HG03097 (cell line): ENCODE measurements at regions not wholly inside any gene's neighbourhood (a gene's known extent, or its start where the extent isn't known, plus 50 kb on each side); places are given as distances from the start of the nearest gene placed in this dataset.

ENCODE experiments used
- ATAC-seq: cut with Tn5 transposase; IDR thresholded peaks from one replicate; pipeline ENCODE4 v1.9.1; 2021; ENCODE audit not compliant: unreplicated experiment, low FRiP score

GRCh38 chr10:85265121-85265520 lies 936.7 kb downstream of the CCSER2 start:
- ATAC-seq, result no peak

GRCh38 chr10:85266808-85267207 lies 938.4 kb downstream of the CCSER2 start:
- no peak for ATAC-seq

GRCh38 chr10:85280014-85280413 lies 951.6 kb downstream of the CCSER2 start:
- no peak for ATAC-seq

GRCh38 chr10:85284778-85285770 lies 956.7 kb downstream of the CCSER2 start:
- ATAC-seq, result no peak

GRCh38 chr10:85293483-85293882 lies 965.1 kb downstream of the CCSER2 start:
- no peak for ATAC-seq

- ATAC-seq, result no peak
Measured at GRCh38 chr10:85311613-85312337, 983.4 kb downstream of the CCSER2 start.

GRCh38 chr10:85315657-85316056 lies 987.3 kb downstream of the CCSER2 start:
- no peak for ATAC-seq

GRCh38 chr10:85316276-85316675 lies 987.9 kb downstream of the CCSER2 start:
- ATAC-seq, result no peak

GRCh38 chr10:85317827-85318226 lies 989.4 kb downstream of the CCSER2 start:
- ATAC-seq, result no peak

- ATAC-seq, result no peak
Measured at GRCh38 chr10:85318809-85319807, 990.7 kb downstream of the CCSER2 start.

- ATAC-seq, result no peak
Measured at GRCh38 chr10:85319826-85320225, 991.4 kb downstream of the CCSER2 start.

- ATAC-seq, result no peak
Measured at GRCh38 chr10:85333594-85333993, 1005.2 kb downstream of the CCSER2 start.

- no peak for ATAC-seq
Measured at GRCh38 chr10:85362401-85362800, 1004.2 kb downstream of the GRID1 start.

- ATAC-seq, result no peak
Measured at GRCh38 chr10:85377029-85377806, 989.4 kb downstream of the GRID1 start.

GRCh38 chr10:85379338-85379737 lies 987.3 kb downstream of the GRID1 start:
- no peak for ATAC-seq

GRCh38 chr10:85400981-85401695 lies 965.5 kb downstream of the GRID1 start:
- no peak for ATAC-seq

GRCh38 chr10:85402541-85402940 lies 964.1 kb downstream of the GRID1 start:
- no peak for ATAC-seq

GRCh38 chr10:85407088-85407487 lies 959.5 kb downstream of the GRID1 start:
- no peak for ATAC-seq

- ATAC-seq, result no peak
Measured at GRCh38 chr10:85408388-85408787, 958.2 kb downstream of the GRID1 start.
